Gastrocnemius medialis (tissue), 4 donors: ENCODE measurements at regions not wholly inside any gene's neighbourhood (a gene's known extent, or its start where the extent isn't known, plus 50 kb on each side); places are given as distances from the start of the nearest gene placed in this dataset.

Experiments used
- ATAC-seq, 2 donors: fragments of 150-250 bp; one replicate each; pipeline ENCODE4 v1.9.1; 2016
- DNase-seq, 2 donors: peaks; one replicate each; pipeline ENCODE4 v3.0.0-alpha.2; 2019
- H3K27ac ChIP-seq, 4 donors: fragments of 200-600 bp; sonication (generic); 1 replicate in 1 of 4; 2 replicates in 3 of 4; pipeline ENCODE4 v1.5.1; 2016 to 2018; ENCODE audit warnings: mild to moderate bottlenecking in 2 of 4, moderate library complexity in 1 of 4
- H3K27me3 ChIP-seq, 3 donors: fragments of 200-600 bp; sonication (generic) in 2 of 3; 1 replicate in 1 of 3; 2 replicates in 2 of 3; pipeline versions ENCODE4 v1.5.1 to v1.6.0; 2016 to 2019; ENCODE audit warnings: mild to moderate bottlenecking in 1 of 3, moderate library complexity in 1 of 3
- H3K36me3 ChIP-seq, 2 donors: fragments of 200-600 bp; sonication (generic) in 1 of 2; one replicate each; pipeline ENCODE4 v1.5.1; 2017 to 2018
- H3K4me1 ChIP-seq, 2 donors: fragments of 200-600 bp; sonication (generic) in 1 of 2; one replicate each; pipeline ENCODE4 v1.5.1; 2016 to 2017; ENCODE audit warnings: mild to moderate bottlenecking in 2 of 2
- H3K4me3 ChIP-seq, 4 donors: fragments of 200-600 bp; sonication (generic) in 3 of 4; 1 replicate in 1 of 4; 2 replicates in 3 of 4; pipeline ENCODE4 v1.5.1; 2016 to 2019; ENCODE audit warnings: mild to moderate bottlenecking in 2 of 4
- H3K9me3 ChIP-seq, 3 donors: fragments of 200-600 bp; sonication (generic) in 2 of 3; 1 replicate in 1 of 3; 2 replicates in 2 of 3; pipeline ENCODE4 v1.5.1; 2016 to 2019
- CTCF ChIP-seq, 5 experiments: fragments of 450-650 bp in 3 of 5; fragments of 200-600 bp in 2 of 5; sonication (generic) in 2 of 5; IDR thresholded peaks in 4 of 5; conservative IDR thresholded peaks in 1 of 5; 1 replicate in 4 of 5; 2 replicates in 1 of 5; pipeline ENCODE4 v1.5.1; 2016 to 2019; ENCODE audit warnings: antibody characterized with exemption in 5 of 5, mild to moderate bottlenecking in 3 of 5, moderate library complexity in 3 of 5
- POLR2A ChIP-seq, 2 donors: fragments of 450-650 bp; IDR thresholded peaks; one replicate each; pipeline ENCODE4 v1.6.1; 2017; ENCODE audit warnings: antibody characterized with exemption in 2 of 2, mild to moderate bottlenecking in 2 of 2, moderate library complexity in 2 of 2
- in situ Hi-C, 4 donors: fragments of 200-750 bp; cut with MboI; loops; one replicate each; pipeline versions ENCODE4 v1.15.0 to v1.8.0; 2017; ENCODE audit warnings: low sequenced_read_pairs in 4 of 4
- intact Hi-C: fragments of 100-400 bp; cut with DNase I; formaldehyde crosslinking; loops from one replicate; pipeline ENCODE4 v1.15.1; 2023; ENCODE audit warnings: low total_unique reads

- TF ChIP-seq POLR2A (IDR thresholded peaks at IDR 0.05) (no peak), CTCF (IDR thresholded peaks at IDR 0.05 in 4 of 5, conservative IDR thresholded peaks at IDR 0.05 in 1 of 5) (no peak)
- in situ Hi-C loops (no loop called here), intact Hi-C loops (no loop called here)
- ATAC-seq (no peak), DNase-seq (no peak)
- H3K4me1 ChIP-seq: no peaks in the 10 kb centered on the region
- no peak overlapping the region for H3K27ac ChIP-seq
- no peaks in the 10 kb centered on the region for H3K27me3 ChIP-seq
- H3K36me3 ChIP-seq: no peaks in the 10 kb centered on the region
- no peak overlapping the region for H3K4me3 ChIP-seq
- no peaks in the 10 kb centered on the region for H3K9me3 ChIP-seq
These were observed 249.7 kb downstream of the C1orf94 start for GRCh38 chr1:34426325-34426896.

- intact Hi-C loops (no loop called here), in situ Hi-C loops (no loop called here)
- Histone ChIP-seq H3K36me3 (no peaks in the 10 kb centered on the region), H3K27me3 (no peaks in the 10 kb centered on the region), H3K9me3 (no peaks in the 10 kb centered on the region), H3K27ac (no peak overlapping the region), H3K4me1 (no peaks in the 10 kb centered on the region), H3K4me3 (no peak overlapping the region)
- TF ChIP-seq CTCF (IDR thresholded peaks at IDR 0.05 in 4 of 5, conservative IDR thresholded peaks at IDR 0.05 in 1 of 5) (no peak), POLR2A (IDR thresholded peaks at IDR 0.05) (no peak)
- no peak for DNase-seq
- no peak for ATAC-seq
These were observed 250.5 kb downstream of the C1orf94 start for GRCh38 chr1:34427170-34427569.

GRCh38 chr1:34433099-34433498, 256.4 kb downstream of the C1orf94 start:
- intact Hi-C loops (no loop called here), in situ Hi-C loops (no loop called here)
- Histone ChIP-seq H3K4me1 (no peaks in the 10 kb centered on the region), H3K9me3 (no peaks in the 10 kb centered on the region), H3K36me3 (no peaks in the 10 kb centered on the region), H3K27ac (no peak overlapping the region), H3K4me3 (no peak overlapping the region), H3K27me3 (peaks cover 0 to 3% (median 0%) of the 10 kb centered on the region in 3 donors)
- TF ChIP-seq POLR2A (IDR thresholded peaks at IDR 0.05) (no peak), CTCF (IDR thresholded peaks at IDR 0.05 in 4 of 5, conservative IDR thresholded peaks at IDR 0.05 in 1 of 5) (no peak)
- DNase-seq (no peak), ATAC-seq (no peak)

- ATAC-seq: no peak
- intact Hi-C loops (no loop called here), in situ Hi-C loops (no loop called here)
- no peaks in the 10 kb centered on the region for H3K36me3 ChIP-seq
- H3K4me1 ChIP-seq: no peaks in the 10 kb centered on the region
- peaks cover 0 to 3% (median 0%) of the 10 kb centered on the region in 3 donors for H3K27me3 ChIP-seq
- no peak overlapping the region for H3K4me3 ChIP-seq
- H3K9me3 ChIP-seq: no peaks in the 10 kb centered on the region
- no peak for DNase-seq
- H3K27ac ChIP-seq: no peak overlapping the region
- no peak for TF ChIP-seq POLR2A (IDR thresholded peaks at IDR 0.05)
- no peak for TF ChIP-seq CTCF (IDR thresholded peaks at IDR 0.05 in 4 of 5, conservative IDR thresholded peaks at IDR 0.05 in 1 of 5)
These were observed 260.1 kb downstream of the C1orf94 start for GRCh38 chr1:34436836-34437235.
